Epithelial cell of esophagus (primary cell): ENCODE measurements at regions not wholly inside any gene's neighbourhood (a gene's known extent, or its start where the extent isn't known, plus 50 kb on each side); places are given as distances from the start of the nearest gene placed in this dataset.

Source experiments
- DNase-seq: peaks from one replicate; pipeline ENCODE4 v3.0.0; 2010; ENCODE audit warnings: low read depth
- H3K4me3 ChIP-seq: 2 replicates; pipeline ENCODE4 v1.5.1; 2011; ENCODE audit warnings: mild to moderate bottlenecking, low read length, control low read depth
- CTCF ChIP-seq: IDR thresholded peaks from 2 replicates; pipeline ENCODE4 v1.5.1; 2011; ENCODE audit warnings: low read depth, mild to moderate bottlenecking, low read length, control low read depth, inconsistent platforms; ENCODE audit not compliant: insufficient read depth; ENCODE audit errors: missing control alignments

- no peak overlapping the region for H3K4me3 ChIP-seq
- DNase-seq = no peak
- TF ChIP-seq CTCF = no peak
These were observed 317.6 kb downstream of the GPD2 start for GRCh38 chr2:156753766-156754165.

DNA sequence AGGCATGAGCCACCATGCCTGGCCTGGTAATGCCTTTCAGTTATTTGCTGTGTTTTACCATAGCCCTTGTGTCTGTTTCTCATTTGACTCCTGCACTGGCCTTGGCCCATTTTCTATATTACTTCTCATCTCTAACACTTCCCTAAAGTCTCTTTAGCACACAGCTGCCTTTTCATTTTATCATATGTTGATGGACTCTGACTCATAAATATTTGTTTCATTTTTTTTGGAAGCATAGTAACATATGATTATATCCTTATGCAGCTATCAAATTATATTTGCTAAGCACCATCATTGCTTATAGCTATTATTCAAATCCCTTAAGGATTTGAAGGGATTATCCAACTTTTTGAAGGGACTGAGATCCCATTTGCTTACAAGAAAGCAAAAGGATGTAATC, 320.3 kb downstream of the GPD2 start:
- no peak for TF ChIP-seq CTCF
- DNase-seq = no peak

DNA sequence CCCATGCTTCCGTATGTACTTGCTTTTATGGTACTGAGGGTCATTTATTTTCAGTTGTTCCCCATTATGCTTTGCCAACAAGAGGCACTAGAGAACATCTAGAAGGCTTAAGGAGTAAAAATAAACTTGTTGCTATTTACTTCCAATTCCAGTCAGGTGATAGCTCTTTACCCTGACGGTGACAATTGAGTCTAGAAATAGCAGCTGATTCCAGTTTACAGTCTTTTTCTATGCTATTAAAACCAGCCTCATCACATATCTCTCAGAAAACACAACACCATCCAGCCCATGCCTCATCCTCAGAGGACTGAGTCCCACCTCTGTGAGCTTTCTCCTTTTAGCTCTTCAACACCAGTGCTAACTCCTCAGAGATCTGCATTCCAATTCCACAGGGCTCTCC, 327.0 kb downstream of the GPD2 start:
- TF ChIP-seq CTCF = no peak
- no peak for DNase-seq

More for the DNA sequence above, 320.3 kb downstream of the GPD2 start:
- no peak overlapping the region for H3K4me3 ChIP-seq

DNA sequence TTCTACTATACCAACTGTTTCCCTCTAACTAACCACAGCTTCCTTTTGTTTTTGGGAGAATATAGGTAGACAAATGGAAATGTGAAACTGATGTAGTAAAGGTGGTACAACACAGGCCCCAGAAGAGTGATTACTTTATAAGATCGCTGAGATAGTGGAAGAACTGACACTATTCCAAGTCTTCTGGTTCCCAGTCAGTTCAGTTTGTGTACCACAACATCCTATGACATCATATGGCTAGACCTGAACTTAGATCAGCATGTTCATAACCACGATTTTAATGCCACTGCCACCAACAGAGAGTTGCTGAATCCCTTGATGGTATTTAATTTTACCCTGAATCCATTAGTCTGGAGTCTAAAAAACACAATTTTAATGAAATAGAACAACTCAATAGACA, 328.9 kb downstream of the GPD2 start:
- H3K4me3 ChIP-seq = no peak overlapping the region
- DNase-seq = no peak
- no peak for TF ChIP-seq CTCF

More for the DNA sequence above, 327.0 kb downstream of the GPD2 start:
- H3K4me3 ChIP-seq = no peak overlapping the region

GRCh38 chr2:156765450-156765849, 329.3 kb downstream of the GPD2 start:
- DNase-seq = no peak
- no peak for TF ChIP-seq CTCF
- H3K4me3 ChIP-seq = no peak overlapping the region

GRCh38 chr2:156769802-156770201, 333.6 kb downstream of the GPD2 start:
- no peak for TF ChIP-seq CTCF
- H3K4me3 ChIP-seq = no peak overlapping the region
- DNase-seq = no peak

- H3K4me3 ChIP-seq = no peak overlapping the region
- no peak for TF ChIP-seq CTCF
- no peak for DNase-seq
These were observed 342.7 kb downstream of the GPD2 start for GRCh38 chr2:156778916-156779315.
